Smooth muscle cell (in vitro differentiated cells): ENCODE measurements at regions not wholly inside any gene's neighbourhood (a gene's known extent, or its start where the extent isn't known, plus 50 kb on each side); places are given as distances from the start of the nearest gene placed in this dataset.
A peak's percentile ranks its signal among the peaks of the same experiment; 100 is the strongest.

Experiments used
- DNase-seq: peaks from one replicate; lab custom pipeline; 2025; ENCODE audit not compliant: unreplicated experiment; lab: John Stamatoyannopoulos, UW
- H2AFZ ChIP-seq: fragments of 200-600 bp; sonication (generic); 2 replicates; pipeline ENCODE4 v1.6.0; 2016; ENCODE audit warnings: antibody characterized with exemption, low read depth, mild to moderate bottlenecking
- H3F3A ChIP-seq: fragments of 200-600 bp; sonication (generic); 2 replicates; pipeline ENCODE4 v1.6.0; 2017; ENCODE audit warnings: antibody characterized with exemption, low read depth
- H3K27ac ChIP-seq: fragments of 200-600 bp; sonication (generic); 2 replicates; pipeline ENCODE4 v1.5.1; 2016; ENCODE audit warnings: low read depth, mild to moderate bottlenecking
- H3K27me3 ChIP-seq: fragments of 200-600 bp; sonication (generic); 2 replicates; pipeline ENCODE4 v1.6.1; 2016; ENCODE audit warnings: low read depth, mild to moderate bottlenecking
- H3K36me3 ChIP-seq: fragments of 200-600 bp; sonication (generic); 2 replicates; pipeline ENCODE4 v1.5.1; 2016; ENCODE audit warnings: low read depth
- H3K4me1 ChIP-seq: fragments of 200-600 bp; sonication (generic); 2 replicates; pipeline ENCODE4 v1.5.1; 2016; ENCODE audit warnings: low read depth
- H3K4me2 ChIP-seq: fragments of 200-600 bp; sonication (generic); 2 replicates; pipeline ENCODE4 v1.6.0; 2016; ENCODE audit warnings: mild to moderate bottlenecking
- H3K4me3 ChIP-seq: fragments of 200-600 bp; sonication (generic); 2 replicates; pipeline ENCODE4 v1.5.1; 2016; ENCODE audit warnings: mild to moderate bottlenecking
- H3K79me2 ChIP-seq: fragments of 200-600 bp; sonication (generic); 2 replicates; pipeline ENCODE4 v1.6.0; 2016; ENCODE audit warnings: low read depth, mild to moderate bottlenecking
- H3K9ac ChIP-seq: fragments of 200-600 bp; sonication (generic); 2 replicates; pipeline ENCODE4 v1.6.0; 2016; ENCODE audit warnings: low read depth
- H3K9me3 ChIP-seq: fragments of 200-600 bp; sonication (generic); replicated peaks from 2 replicates; pipeline ENCODE4 v1.5.1; 2016; ENCODE audit warnings: low read depth
- H4K20me1 ChIP-seq: fragments of 200-600 bp; sonication (generic); 2 replicates; pipeline ENCODE4 v1.6.0; 2016; ENCODE audit warnings: low read depth
- CTCF ChIP-seq: fragments of 200-600 bp; sonication (generic); IDR thresholded peaks from 2 replicates; pipeline ENCODE4 v1.5.1; 2017; ENCODE audit warnings: borderline replicate concordance, mild to moderate bottlenecking, antibody characterized with exemption; ENCODE audit not compliant: insufficient read depth, poor library complexity, severe bottlenecking
- WGBS: methylation state at CpG from one replicate; pipeline ENCODE4 v1.1.7; 2016; ENCODE audit warnings: low lambda C conversion rate; 5-methylcytosine and 5-hydroxymethylcytosine counted together

DNA sequence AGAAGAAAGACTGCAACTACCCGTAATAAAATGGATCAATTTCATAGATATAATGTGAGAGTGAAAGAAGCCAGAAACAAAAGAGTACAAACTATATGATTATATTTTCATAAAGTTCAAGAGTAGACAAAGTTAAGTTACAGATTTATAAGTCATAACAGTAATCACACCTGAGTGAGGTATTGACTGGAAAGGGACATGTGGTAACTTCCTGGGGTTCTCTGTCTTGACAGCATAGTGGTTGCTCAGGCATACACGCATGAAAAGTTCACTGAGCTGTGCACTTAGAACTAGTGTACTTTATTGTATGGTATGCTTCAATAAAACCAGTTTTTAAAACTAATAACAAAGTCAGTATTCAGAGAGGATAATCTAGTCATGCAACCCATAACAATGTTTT, 653.6 kb downstream of the EPM2A start:
- Histone ChIP-seq H3K9me3 (no peaks in the 10 kb centered on the region), H3K27me3 (no peaks in the 10 kb centered on the region), H3K79me2 (no peaks in the 10 kb centered on the region), H2AFZ (no peak overlapping the region), H3F3A (no peaks in the 10 kb centered on the region), H3K4me3 (no peak overlapping the region), H3K36me3 (no peaks in the 10 kb centered on the region), H4K20me1 (no peaks in the 10 kb centered on the region), H3K4me1 (no peaks in the 10 kb centered on the region), H3K4me2 (no peak overlapping the region), H3K27ac (no peak overlapping the region), H3K9ac (no peak overlapping the region)
- WGBS, result 96% methylated on average over 2 of the region's 2 CpGs
- TF ChIP-seq CTCF, result no peak
- no peak for DNase-seq

DNA sequence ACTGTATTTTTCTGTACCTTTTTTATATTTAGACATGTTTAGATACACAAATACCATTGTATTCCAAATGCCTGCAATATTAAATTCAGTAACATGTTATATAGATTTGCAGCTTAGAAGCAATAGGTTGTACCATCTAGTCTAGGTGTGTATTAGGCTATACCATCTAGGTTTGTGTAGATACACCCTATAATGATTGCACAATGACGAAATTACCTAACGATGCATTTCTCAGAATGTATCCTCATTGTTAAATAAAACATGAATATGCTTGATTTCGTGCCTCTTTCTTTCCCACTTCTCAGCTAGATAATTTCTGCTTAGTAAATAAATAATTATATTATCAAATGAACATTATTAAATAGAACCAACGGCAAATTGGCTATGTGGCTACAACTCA, 653.0 kb downstream of the EPM2A start:
- no peaks in the 10 kb centered on the region for H3K79me2 ChIP-seq
- no peak overlapping the region for H3K4me2 ChIP-seq
- no peak overlapping the region for H3K27ac ChIP-seq
- no peak overlapping the region for H3K9ac ChIP-seq
- DNase-seq, result no peak
- no peaks in the 10 kb centered on the region for H3K9me3 ChIP-seq
- no peak overlapping the region for H2AFZ ChIP-seq
- no peaks in the 10 kb centered on the region for H3K36me3 ChIP-seq
- H3F3A ChIP-seq, result no peaks in the 10 kb centered on the region
- 94% methylated on average over 4 of the region's 4 CpGs for WGBS
- H3K4me3 ChIP-seq, result no peak overlapping the region
- TF ChIP-seq CTCF, result no peak
- H3K27me3 ChIP-seq, result no peaks in the 10 kb centered on the region
- H3K4me1 ChIP-seq, result peaks cover 2% of the 10 kb centered on the region
- H4K20me1 ChIP-seq, result no peaks in the 10 kb centered on the region

GRCh38 chr6:145086197-145086596, 649.1 kb downstream of the EPM2A start:
- H3K9ac ChIP-seq, result peak overlapping the region; percentile 45
- TF ChIP-seq CTCF, result no peak
- H3K4me2 ChIP-seq, result no peak overlapping the region
- H3K27ac ChIP-seq, result peak overlapping the region; percentile 94
- H3K79me2 ChIP-seq, result no peaks in the 10 kb centered on the region
- no peak overlapping the region for H2AFZ ChIP-seq
- H3F3A ChIP-seq, result no peaks in the 10 kb centered on the region
- no peak overlapping the region for H3K4me3 ChIP-seq
- 84% methylated on average over 3 of the region's 3 CpGs for WGBS
- H3K27me3 ChIP-seq, result no peaks in the 10 kb centered on the region
- no peaks in the 10 kb centered on the region for H3K36me3 ChIP-seq
- H4K20me1 ChIP-seq, result no peaks in the 10 kb centered on the region
- peaks cover 6% of the 10 kb centered on the region for H3K4me1 ChIP-seq
- no peaks in the 10 kb centered on the region for H3K9me3 ChIP-seq
- no peak for DNase-seq

- no peak for DNase-seq
- Histone ChIP-seq H3K4me1 (peaks cover 6% of the 10 kb centered on the region), H4K20me1 (no peaks in the 10 kb centered on the region), H3K27ac (peak overlapping the region; percentile 94), H3K79me2 (no peaks in the 10 kb centered on the region), H2AFZ (no peak overlapping the region), H3K4me3 (no peak overlapping the region), H3K9me3 (no peaks in the 10 kb centered on the region), H3K4me2 (peak overlapping the region; percentile 22), H3F3A (no peaks in the 10 kb centered on the region), H3K36me3 (no peaks in the 10 kb centered on the region), H3K9ac (peak overlapping the region; percentile 51), H3K27me3 (no peaks in the 10 kb centered on the region)
- 35% methylated on average over 3 of the region's 3 CpGs for WGBS
- TF ChIP-seq CTCF, result no peak
Measured at GRCh38 chr6:145087034-145087433, 648.3 kb downstream of the EPM2A start.
